NK-92 (cell line): ENCODE measurements at regions not wholly inside any gene's neighbourhood (a gene's known extent, or its start where the extent isn't known, plus 50 kb on each side); places are given as distances from the start of the nearest gene placed in this dataset.

Experiments
- DNase-seq: peaks from one replicate; lab custom pipeline; 2025; ENCODE audit not compliant: unreplicated experiment; lab: John Stamatoyannopoulos, UW

GRCh38 chr15:70258369-70259027, 160.8 kb upstream of the TLE3 start:
- no peak for DNase-seq

GRCh38 chr15:70257573-70258248, 160.0 kb upstream of the TLE3 start:
- DNase-seq: no peak

GRCh38 chr15:70257047-70257446, 159.3 kb upstream of the TLE3 start:
- DNase-seq: no peak

GRCh38 chr15:70254311-70254869, 156.7 kb upstream of the TLE3 start:
- DNase-seq: no peak

GRCh38 chr15:70253461-70254156, 155.9 kb upstream of the TLE3 start:
- DNase-seq: no peak

- DNase-seq: no peak
Observed at GRCh38 chr15:70252951-70253320, 155.2 kb upstream of the TLE3 start.

GRCh38 chr15:70252056-70252950, 154.6 kb upstream of the TLE3 start:
- no peak for DNase-seq

- no peak for DNase-seq
Observed at GRCh38 chr15:70251246-70251990, 153.7 kb upstream of the TLE3 start.

- DNase-seq: no peak
Observed at GRCh38 chr15:70250208-70251201, 152.8 kb upstream of the TLE3 start.

GRCh38 chr15:70249616-70250015, 151.9 kb upstream of the TLE3 start:
- no peak for DNase-seq

GRCh38 chr15:70248116-70249025, 150.7 kb upstream of the TLE3 start:
- DNase-seq: no peak

GRCh38 chr15:70247281-70247680, 149.6 kb upstream of the TLE3 start:
- no peak for DNase-seq

GRCh38 chr15:70246623-70247220, 149.0 kb upstream of the TLE3 start:
- no peak for DNase-seq

- DNase-seq: no peak
Observed at GRCh38 chr15:70245932-70246622, 148.4 kb upstream of the TLE3 start.

- DNase-seq: no peak
Observed at GRCh38 chr15:70244978-70245542, 147.3 kb upstream of the TLE3 start.

- no peak for DNase-seq
Observed at GRCh38 chr15:70243686-70244540, 146.2 kb upstream of the TLE3 start.
